HL-60 (cell line): ENCODE measurements at regions not wholly inside any gene's neighbourhood (a gene's known extent, or its start where the extent isn't known, plus 50 kb on each side); places are given as distances from the start of the nearest gene placed in this dataset.
"Not testable (repeated sequence)": the region's sequence is repeated elsewhere in the genome, so short reads cannot be mapped to it uniquely, and the experiment has no call there.

Experiments
- GABPA ChIP-seq: IDR thresholded peaks from 2 replicates; pipeline ENCODE4 v1.6.1; 2012; ENCODE audit warnings: low read depth
- REST ChIP-seq: IDR thresholded peaks from 2 replicates; pipeline ENCODE4 v1.6.1; 2012; ENCODE audit warnings: low read depth; ENCODE audit not compliant: insufficient replicate concordance

GRCh38 chr1:843946-844345 lies 79.8 kb upstream of the SAMD11 start:
- TF ChIP-seq REST, GABPA: not testable (repeated sequence)
